ENCODE measurements at regions not wholly inside any gene's neighbourhood (a gene's known extent, or its start where the extent isn't known, plus 50 kb on each side); places are given as distances from the start of the nearest gene placed in this dataset.
"Not testable (repeated sequence)": the region's sequence is repeated elsewhere in the genome, so short reads cannot be mapped to it uniquely, and the experiment has no call there.

- no peak for DNase-seq (ENCODE audit: low read depth in 1 of 2, low spot score in 2 of 2)
- Histone ChIP-seq H3K27ac (no peak overlapping the region), H3K27me3 (replicated peaks) (peaks cover 5% of the 10 kb centered on the region; the same call in 1 of the 2 replicates), H3K4me1 (replicated peaks) (no peaks in the 10 kb centered on the region), H3K4me3 (no peak overlapping the region), H3K9me3 (replicated peaks) (no peaks in the 10 kb centered on the region), H3K36me3 (no peaks in the 10 kb centered on the region)
These were observed 55.5 kb upstream of the PIK3C3 start for GRCh38 chr18:41899535-41899934.

DNA sequence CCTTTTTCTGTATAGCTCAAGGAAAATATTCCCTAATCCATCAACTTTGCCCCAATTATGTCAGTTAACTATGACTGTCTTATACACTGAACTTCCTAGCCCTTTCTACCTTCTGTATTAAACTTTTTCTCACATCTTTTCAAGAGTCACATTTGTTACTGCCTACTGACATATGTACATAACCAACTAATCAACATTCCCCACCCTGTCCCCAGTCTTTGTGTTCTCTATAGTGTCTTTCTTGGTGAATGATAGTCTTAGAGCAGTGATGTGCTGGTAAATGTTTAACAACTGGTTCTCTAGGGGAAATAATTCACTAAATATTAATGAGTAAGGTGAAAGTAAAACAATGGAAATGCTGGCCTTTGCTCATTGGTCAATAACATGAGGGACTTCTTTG, 61.6 kb upstream of the PIK3C3 start:
- no peak for DNase-seq (ENCODE audit: low read depth in 1 of 2, low spot score in 2 of 2)

DNA sequence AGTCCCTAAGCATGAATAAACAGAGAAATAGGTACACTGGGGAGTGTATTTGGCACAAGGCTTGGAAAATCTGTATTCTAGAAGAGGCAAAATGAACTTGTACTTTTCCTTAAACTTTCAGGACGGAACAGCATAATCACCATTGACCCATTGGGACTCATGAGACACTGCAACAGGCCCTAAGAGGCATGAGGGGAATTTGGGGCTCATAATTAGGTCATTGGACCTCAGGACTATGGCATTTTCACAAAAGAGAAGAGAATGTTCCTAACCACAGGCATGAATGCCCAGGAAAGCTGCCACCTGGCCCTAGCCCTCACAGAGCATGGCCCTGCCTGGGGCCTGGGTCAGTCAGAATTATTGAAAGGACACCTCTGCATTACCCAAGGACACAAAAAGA, 67.9 kb upstream of the PIK3C3 start:
- Histone ChIP-seq H3K4me1 (replicated peaks) (no peaks in the 10 kb centered on the region), H3K4me3 (no peak overlapping the region), H3K36me3 (no peaks in the 10 kb centered on the region), H3K27ac (no peak overlapping the region), H3K9me3 (replicated peaks) (no peaks in the 10 kb centered on the region), H3K27me3 (replicated peaks) (no peaks in the 10 kb centered on the region; the same call in 1 of the 2 replicates)
- DNase-seq (ENCODE audit: low read depth in 1 of 2, low spot score in 2 of 2), result no peak

More for the DNA sequence above, 61.6 kb upstream of the PIK3C3 start:
- Histone ChIP-seq H3K9me3 (replicated peaks) (no peaks in the 10 kb centered on the region), H3K4me1 (replicated peaks) (no peaks in the 10 kb centered on the region), H3K36me3 (no peaks in the 10 kb centered on the region), H3K27me3 (replicated peaks) (no peaks in the 10 kb centered on the region), H3K4me3 (no peak overlapping the region), H3K27ac (no peak overlapping the region)

DNA sequence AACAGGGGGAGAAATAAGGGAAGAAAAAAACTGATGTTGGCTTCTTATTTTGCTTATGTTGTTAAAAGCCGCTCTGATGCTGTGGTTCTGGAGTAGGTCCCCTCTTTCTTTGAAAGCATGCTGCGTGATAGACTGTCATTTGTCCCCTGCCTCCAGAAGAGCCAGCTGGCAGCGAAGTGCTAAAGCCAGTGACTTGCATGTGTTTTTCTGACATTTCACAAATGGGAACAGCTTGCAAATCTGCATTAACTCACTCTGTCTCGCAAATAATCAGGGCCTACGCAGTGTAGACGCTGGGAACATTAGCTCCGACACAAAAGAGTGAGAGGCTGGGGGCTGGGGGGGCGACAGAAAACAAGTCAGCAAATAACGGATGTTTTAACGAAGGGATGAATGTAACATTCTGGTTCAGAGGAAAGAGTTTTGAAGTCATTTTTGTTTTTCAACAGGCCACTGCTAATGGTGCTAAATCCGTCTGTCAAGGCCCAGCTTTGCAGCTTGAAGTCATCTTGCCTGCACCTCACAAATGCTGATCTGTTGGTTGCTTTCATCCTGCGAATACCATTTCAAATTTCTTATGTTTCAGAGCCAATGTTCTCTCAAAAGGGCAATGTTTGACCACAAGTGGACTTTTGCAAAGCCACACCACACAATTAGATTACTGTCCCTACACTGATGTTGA, 68.8 kb upstream of the PIK3C3 start:
- H3K27ac ChIP-seq, result no peak overlapping the region
- no peaks in the 10 kb centered on the region for H3K4me1 ChIP-seq (replicated peaks)

DNA sequence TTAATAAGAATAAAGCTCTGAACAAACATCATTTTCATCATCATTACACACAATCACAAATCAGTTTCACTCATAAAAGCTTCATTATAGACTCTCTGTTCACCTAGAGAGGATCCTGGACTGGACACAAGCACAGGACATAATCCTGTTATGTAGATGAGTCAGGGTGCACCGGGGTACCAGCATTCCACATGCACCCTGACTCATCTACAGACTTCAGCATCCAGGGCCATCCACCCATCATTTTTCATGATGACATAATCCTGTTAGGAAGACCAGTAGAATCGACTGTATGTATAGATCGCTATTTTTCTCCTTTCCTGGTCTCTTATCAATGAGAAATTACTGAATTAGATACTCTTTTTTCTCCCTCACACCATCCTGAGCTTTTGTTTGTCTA, 73.7 kb upstream of the PIK3C3 start:
- no peak for DNase-seq (ENCODE audit: low read depth in 1 of 2, low spot score in 2 of 2)
- Histone ChIP-seq H3K36me3 (no peaks in the 10 kb centered on the region), H3K4me1 (replicated peaks) (no peaks in the 10 kb centered on the region), H3K27me3 (replicated peaks) (no peaks in the 10 kb centered on the region; the same call in 1 of the 2 replicates), H3K27ac (no peak overlapping the region), H3K4me3 (no peak overlapping the region), H3K9me3 (replicated peaks) (no peaks in the 10 kb centered on the region)

More for the DNA sequence above, 68.8 kb upstream of the PIK3C3 start:
- no peak overlapping the region for H3K4me3 ChIP-seq
- no peak for DNase-seq (ENCODE audit: low read depth in 1 of 2, low spot score in 2 of 2)
- H3K36me3 ChIP-seq, result no peaks in the 10 kb centered on the region
- no peaks in the 10 kb centered on the region for H3K9me3 ChIP-seq (replicated peaks)
- H3K27me3 ChIP-seq (replicated peaks), result no peaks in the 10 kb centered on the region; the same call in 1 of the 2 replicates

DNA sequence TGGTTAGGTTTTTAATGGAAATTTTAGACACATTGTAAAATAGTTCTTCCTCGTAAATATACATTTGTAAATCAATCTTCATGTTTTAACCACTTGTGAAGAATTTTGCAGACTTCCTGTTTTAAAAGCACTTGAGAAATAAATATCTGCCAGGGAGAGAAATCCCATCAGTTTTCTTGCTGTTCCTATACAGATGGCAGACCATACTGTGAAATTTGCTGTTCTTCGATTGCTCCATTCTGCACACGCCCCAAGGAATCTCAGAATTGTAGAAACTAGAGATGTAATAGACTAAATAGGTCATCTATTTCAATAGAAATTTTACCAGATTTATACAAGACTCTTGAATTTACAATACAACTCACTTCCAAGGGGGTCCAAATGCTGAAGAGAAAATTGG, 75.8 kb upstream of the PIK3C3 start:
- no peaks in the 10 kb centered on the region for H3K9me3 ChIP-seq (replicated peaks)
- DNase-seq (ENCODE audit: low read depth in 1 of 2, low spot score in 2 of 2), result no peak
- no peak overlapping the region for H3K4me3 ChIP-seq
- no peaks in the 10 kb centered on the region for H3K4me1 ChIP-seq (replicated peaks)
- no peak overlapping the region for H3K27ac ChIP-seq
- H3K27me3 ChIP-seq (replicated peaks), result no peaks in the 10 kb centered on the region
- no peaks in the 10 kb centered on the region for H3K36me3 ChIP-seq

DNA sequence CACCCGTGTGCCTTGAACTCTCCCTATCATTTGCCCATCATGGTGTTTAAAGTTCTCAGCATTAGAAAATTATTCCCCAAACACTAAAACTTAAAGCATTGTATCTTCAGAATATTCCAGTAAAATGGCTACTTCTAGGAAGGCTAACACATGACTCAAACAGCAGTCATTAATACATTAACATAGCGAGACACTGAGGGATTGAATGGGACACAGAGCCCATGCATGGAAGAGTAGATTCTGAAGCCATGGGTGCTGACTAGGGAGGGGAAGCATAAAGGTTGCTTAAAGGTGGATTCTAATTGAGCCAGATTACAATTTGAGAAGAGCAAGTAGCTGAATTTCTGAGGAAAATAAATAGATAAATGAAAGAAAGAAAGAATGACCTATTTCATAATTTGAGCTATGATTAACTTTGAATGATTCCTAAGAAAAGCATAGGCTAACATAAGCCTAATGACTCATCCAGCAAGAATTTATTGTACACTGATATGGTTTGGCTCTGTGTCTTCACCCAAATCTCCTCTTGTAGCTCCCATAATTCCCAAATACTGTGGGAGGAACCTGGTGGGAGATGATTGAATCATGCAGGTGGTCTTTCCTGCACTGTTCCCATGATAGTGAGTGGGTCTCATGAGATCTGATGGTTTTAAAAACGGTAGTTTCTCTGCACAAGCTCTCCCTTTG, 79.8 kb upstream of the PIK3C3 start:
- no peaks in the 10 kb centered on the region for H3K27me3 ChIP-seq (replicated peaks)
- no peak for DNase-seq (ENCODE audit: low read depth in 1 of 2, low spot score in 2 of 2)
- H3K4me1 ChIP-seq (replicated peaks), result no peaks in the 10 kb centered on the region
- no peaks in the 10 kb centered on the region for H3K9me3 ChIP-seq (replicated peaks)
- H3K36me3 ChIP-seq, result no peaks in the 10 kb centered on the region
- no peak overlapping the region for H3K27ac ChIP-seq
- H3K4me3 ChIP-seq, result no peak overlapping the region

- Histone ChIP-seq H3K4me1 (replicated peaks) (no peaks in the 10 kb centered on the region), H3K27me3 (replicated peaks) (no peaks in the 10 kb centered on the region), H3K27ac (no peak overlapping the region), H3K9me3 (replicated peaks) (no peaks in the 10 kb centered on the region), H3K36me3 (no peaks in the 10 kb centered on the region), H3K4me3 (no peak overlapping the region)
- no peak for DNase-seq (ENCODE audit: low read depth in 1 of 2, low spot score in 2 of 2)
These were observed 81.3 kb upstream of the PIK3C3 start for GRCh38 chr18:41873730-41874129.

DNA sequence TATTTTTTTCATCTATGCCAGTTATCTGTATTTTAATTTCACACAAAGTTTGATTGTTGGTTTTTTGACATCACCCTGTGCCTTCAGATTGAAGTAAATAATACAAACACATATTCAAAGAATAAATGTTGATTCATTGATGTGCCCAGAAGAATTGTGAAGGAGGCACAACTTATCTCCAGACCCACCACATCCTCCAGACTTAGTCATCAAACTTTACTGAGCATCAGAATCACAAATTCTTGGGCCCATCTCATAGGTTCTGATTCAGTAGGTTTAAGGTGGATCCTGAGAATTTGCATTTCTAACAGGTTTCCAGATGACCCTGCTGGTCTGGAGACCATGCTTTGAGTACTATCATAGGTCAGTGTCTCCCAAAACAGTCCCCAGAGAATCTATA, 82.8 kb upstream of the PIK3C3 start:
- Histone ChIP-seq H3K27ac (no peak overlapping the region), H3K36me3 (no peaks in the 10 kb centered on the region), H3K9me3 (replicated peaks) (no peaks in the 10 kb centered on the region), H3K4me1 (replicated peaks) (no peaks in the 10 kb centered on the region), H3K4me3 (no peak overlapping the region), H3K27me3 (replicated peaks) (no peaks in the 10 kb centered on the region)
- no peak for DNase-seq (ENCODE audit: low read depth in 1 of 2, low spot score in 2 of 2)

GRCh38 chr18:41871229-41872000, 83.6 kb upstream of the PIK3C3 start:
- Histone ChIP-seq H3K4me3 (no peak overlapping the region), H3K4me1 (replicated peaks) (no peaks in the 10 kb centered on the region), H3K36me3 (no peaks in the 10 kb centered on the region), H3K27me3 (replicated peaks) (no peaks in the 10 kb centered on the region), H3K9me3 (replicated peaks) (no peaks in the 10 kb centered on the region), H3K27ac (no peak overlapping the region)
- DNase-seq (ENCODE audit: low read depth in 1 of 2, low spot score in 2 of 2), result no peak

- no peak overlapping the region for H3K27ac ChIP-seq
These were observed 84.2 kb upstream of the PIK3C3 start for GRCh38 chr18:41870817-41871216.

GRCh38 chr18:41870191-41870590, 84.8 kb upstream of the PIK3C3 start:
- Histone ChIP-seq H3K27ac (no peak overlapping the region), H3K27me3 (replicated peaks) (no peaks in the 10 kb centered on the region), H3K36me3 (no peaks in the 10 kb centered on the region), H3K4me1 (replicated peaks) (no peaks in the 10 kb centered on the region), H3K9me3 (replicated peaks) (no peaks in the 10 kb centered on the region), H3K4me3 (no peak overlapping the region)
- DNase-seq (ENCODE audit: low read depth in 1 of 2, low spot score in 2 of 2), result no peak

More at GRCh38 chr18:41870817-41871216, 84.2 kb upstream of the PIK3C3 start:
- DNase-seq (ENCODE audit: low read depth in 1 of 2, low spot score in 2 of 2), result no peak
- H3K27me3 ChIP-seq (replicated peaks), result no peaks in the 10 kb centered on the region
- H3K9me3 ChIP-seq (replicated peaks), result no peaks in the 10 kb centered on the region
- H3K36me3 ChIP-seq, result no peaks in the 10 kb centered on the region
- no peak overlapping the region for H3K4me3 ChIP-seq
- H3K4me1 ChIP-seq (replicated peaks), result no peaks in the 10 kb centered on the region

- not testable (repeated sequence) for DNase-seq (ENCODE audit: low read depth in 1 of 2, low spot score in 2 of 2); H3K9me3 ChIP-seq (replicated peaks); H3K27ac ChIP-seq; H3K36me3 ChIP-seq; H3K4me1 ChIP-seq (replicated peaks); H3K27me3 ChIP-seq (replicated peaks); H3K4me3 ChIP-seq
These were observed 89.2 kb upstream of the PIK3C3 start for GRCh38 chr18:41865796-41866195.

- Histone ChIP-seq H3K27me3 (replicated peaks) (0 out of 2 replicates have a peak, but pooled peaks cover 6% of the 10 kb centered on the region), H3K9me3 (replicated peaks) (no peaks in the 10 kb centered on the region), H3K4me1 (replicated peaks) (no peaks in the 10 kb centered on the region)
These were observed 90.8 kb upstream of the PIK3C3 start for GRCh38 chr18:41864216-41864615.

More at GRCh38 chr18:41864216-41864615, 90.8 kb upstream of the PIK3C3 start:
- Histone ChIP-seq H3K4me3 (no peak overlapping the region), H3K27ac (no peak overlapping the region), H3K36me3 (no peaks in the 10 kb centered on the region)
- DNase-seq (ENCODE audit: low read depth in 1 of 2, low spot score in 2 of 2), result no peak
